Left ventricle myocardium superior (tissue), 1 donor: ENCODE measurements at regions not wholly inside any gene's neighbourhood (a gene's known extent, or its start where the extent isn't known, plus 50 kb on each side); places are given as distances from the start of the nearest gene placed in this dataset.

Source experiments
- ATAC-seq: fragments of 200-7000 bp; cut with Tn5 transposase; one replicate; pipeline ENCODE4 v1.9.1; 2020; ENCODE audit warnings: mild to moderate bottlenecking, moderate library complexity
- DNase-seq: peaks from one replicate; pipeline ENCODE4 v3.0.0-alpha.2; 2020
- intact Hi-C: fragments of 100-400 bp; cut with micrococcal nuclease; formaldehyde crosslinking; loops from one replicate; pipeline ENCODE4 v1.11.0; 2022
- donor health status: DM: no; HTN: yes; CAD: no; lungs with severe emphysema.

GRCh38 chr3:157763644-157764043, 260.4 kb upstream of the VEPH1 start:
- DNase-seq (no peak), ATAC-seq (no peak)
- intact Hi-C loops: no loop called here

GRCh38 chr3:157759311-157759710, 256.1 kb upstream of the VEPH1 start:
- ATAC-seq: no peak
- DNase-seq: no peak
- intact Hi-C loops: no loop called here

- intact Hi-C loops: no loop called here
- no peak for ATAC-seq
- no peak for DNase-seq
Observed at GRCh38 chr3:157755233-157755632, 252.0 kb upstream of the VEPH1 start.

GRCh38 chr3:157754451-157754850, 251.2 kb upstream of the VEPH1 start:
- no peak for DNase-seq
- ATAC-seq: no peak
- intact Hi-C loops: no loop called here

GRCh38 chr3:157753787-157754136, 250.5 kb upstream of the VEPH1 start:
- intact Hi-C loops: no loop called here
- ATAC-seq: no peak

GRCh38 chr3:157752956-157753786, 250.0 kb upstream of the VEPH1 start:
- ATAC-seq (no peak), DNase-seq (no peak)
- intact Hi-C loops: no loop called here

More at GRCh38 chr3:157753787-157754136, 250.5 kb upstream of the VEPH1 start:
- no peak for DNase-seq

- ATAC-seq (no peak), DNase-seq (no peak)
- intact Hi-C loops: no loop called here
Observed at GRCh38 chr3:157752554-157752953, 249.3 kb upstream of the VEPH1 start.

- ATAC-seq (no peak), DNase-seq (no peak)
- intact Hi-C loops: no loop called here
Observed at GRCh38 chr3:157751386-157751785, 248.2 kb upstream of the VEPH1 start.

- DNase-seq: no peak
- no peak for ATAC-seq
- intact Hi-C loops: no loop called here
Observed at GRCh38 chr3:157746391-157746790, 243.2 kb upstream of the VEPH1 start.

GRCh38 chr3:157741607-157742006, 238.4 kb upstream of the VEPH1 start:
- no peak for ATAC-seq
- intact Hi-C loops: no loop called here
- no peak for DNase-seq

- ATAC-seq (no peak), DNase-seq (no peak)
- intact Hi-C loops: no loop called here
Observed at GRCh38 chr3:157738441-157738840, 235.2 kb upstream of the VEPH1 start.

- ATAC-seq: no peak
- DNase-seq: no peak
- intact Hi-C loops: no loop called here
Observed at GRCh38 chr3:157718800-157719199, 215.6 kb upstream of the VEPH1 start.

- DNase-seq (no peak), ATAC-seq (no peak)
- intact Hi-C loops: no loop called here
Observed at GRCh38 chr3:157713101-157713500, 209.9 kb upstream of the VEPH1 start.

GRCh38 chr3:157705258-157705657, 202.0 kb upstream of the VEPH1 start:
- DNase-seq: no peak
- ATAC-seq: peak; percentile 41
- intact Hi-C loops: no loop called here

GRCh38 chr3:157700405-157700804, 197.2 kb upstream of the VEPH1 start:
- ATAC-seq (no peak), DNase-seq (no peak)
- intact Hi-C loops: no loop called here

- ATAC-seq (no peak), DNase-seq (no peak)
- intact Hi-C loops: no loop called here
Observed at GRCh38 chr3:157695586-157695985, 192.4 kb upstream of the VEPH1 start.

- no peak for ATAC-seq
- intact Hi-C loops: no loop called here
- DNase-seq: no peak
Observed at GRCh38 chr3:157695103-157695502, 191.9 kb upstream of the VEPH1 start.

- no peak for DNase-seq
- intact Hi-C loops: no loop called here
- no peak for ATAC-seq
Observed at GRCh38 chr3:157693762-157694161, 190.5 kb upstream of the VEPH1 start.

- DNase-seq: no peak
- intact Hi-C loops: no loop called here
- ATAC-seq: no peak
Observed at GRCh38 chr3:157692468-157692867, 189.3 kb upstream of the VEPH1 start.

GRCh38 chr3:157683668-157684067, 180.5 kb upstream of the VEPH1 start:
- intact Hi-C loops: no loop called here
- ATAC-seq: no peak
- no peak for DNase-seq

GRCh38 chr3:157672061-157672460, 168.8 kb upstream of the VEPH1 start:
- ATAC-seq (no peak), DNase-seq (no peak)
- intact Hi-C loops: no loop called here

GRCh38 chr3:157671656-157672055, 168.4 kb upstream of the VEPH1 start:
- no peak for ATAC-seq
- intact Hi-C loops: no loop called here
- DNase-seq: no peak
